IMR-90 (cell line): ENCODE measurements at regions not wholly inside any gene's neighbourhood (a gene's known extent, or its start where the extent isn't known, plus 50 kb on each side); places are given as distances from the start of the nearest gene placed in this dataset.

Experiments
- ATAC-seq: fragments of 200-7000 bp; cut with Tn5 transposase; 2 replicates; pipeline ENCODE4 v1.9.1; 2020; ENCODE audit warnings: low read depth, mild to moderate bottlenecking, moderate library complexity
- BruUV-seq: library from RNA; stranded (reverse); fragments of 400-500 nt; replicated peaks from 2 replicates; lab custom pipeline; 2021; lab: Mats Ljungman, UMichigan
- CTCF ChIA-PET: fragments of 300-600 bp; formaldehyde crosslinking; extraction: SDS; loops from one replicate; lab custom pipeline; 2021; ENCODE audit warnings: antibody characterized with exemption; lab: Yijun Ruan, JAX
- POLR2A ChIA-PET: fragments of 300-600 bp; sonication (Branson Sonifier 250); formaldehyde crosslinking; loops from one replicate; lab custom pipeline; 2022; ENCODE audit warnings: antibody characterized with exemption; ENCODE audit not compliant: unreplicated experiment; lab: Charles Lee
- DNase-seq: peaks from one replicate; pipeline ENCODE4 v3.0.0; 2013
- H2AFZ ChIP-seq: replicated peaks from 2 replicates; pipeline ENCODE3; 2013; ENCODE audit warnings: low read length, mild to moderate bottlenecking; ENCODE audit not compliant: poor library complexity
- H2AK5ac ChIP-seq: 2 replicates; pipeline ENCODE4 v1.6.1; 2013; ENCODE audit warnings: low read depth, low read length, inconsistent platforms
- H2AK9ac ChIP-seq: replicated peaks from 2 replicates; pipeline ENCODE3; 2013; ENCODE audit warnings: mild to moderate bottlenecking, low read depth, low read length, moderate library complexity; ENCODE audit not compliant: poor library complexity
- H2BK120ac ChIP-seq: 2 replicates; pipeline ENCODE4 v1.6.1; 2013; ENCODE audit warnings: low read depth, low read length, inconsistent platforms
- H2BK15ac ChIP-seq: 3 replicates; pipeline ENCODE4 v1.6.1; 2013; ENCODE audit warnings: low read depth, low read length, inconsistent platforms
- H2BK20ac ChIP-seq: 2 replicates; pipeline ENCODE4 v1.6.1; 2013; ENCODE audit warnings: low read depth, mild to moderate bottlenecking, inconsistent platforms, low read length, moderate library complexity
- H2BK5ac ChIP-seq: 2 replicates; pipeline ENCODE4 v1.6.1; 2013; ENCODE audit warnings: mild to moderate bottlenecking, low read depth, low read length, inconsistent platforms; ENCODE audit not compliant: poor library complexity, severe bottlenecking
- H3K14ac ChIP-seq: replicated peaks from 2 replicates; pipeline ENCODE4 v1.6.1; 2013; ENCODE audit warnings: low read depth, low read length, inconsistent platforms
- H3K18ac ChIP-seq: 2 replicates; pipeline ENCODE4 v1.6.1; 2013; ENCODE audit warnings: low read depth, low read length, control low read depth
- H3K23ac ChIP-seq: 2 replicates; pipeline ENCODE4 v1.6.1; 2013; ENCODE audit warnings: low read depth, low read length, inconsistent platforms
- H3K27ac ChIP-seq: 2 replicates; pipeline ENCODE4 v1.5.1; 2013; ENCODE audit warnings: mild to moderate bottlenecking, control low read depth, low read length; ENCODE audit not compliant: insufficient read depth
- H3K27me3 ChIP-seq: 2 replicates; pipeline ENCODE4 v1.6.1; 2013; ENCODE audit warnings: low read length; ENCODE audit not compliant: control insufficient read depth, insufficient read depth
- H3K36me3 ChIP-seq: 2 replicates; pipeline ENCODE4 v1.6.1; 2013; ENCODE audit warnings: low read length, mixed read lengths; ENCODE audit not compliant: control insufficient read depth, insufficient read depth
- H3K4ac ChIP-seq: 2 replicates; pipeline ENCODE4 v1.6.1; 2013; ENCODE audit warnings: low read depth, low read length, inconsistent platforms
- H3K4me1 ChIP-seq: 2 replicates; pipeline ENCODE4 v1.6.1; 2013; ENCODE audit warnings: low read length, mixed read lengths; ENCODE audit not compliant: control insufficient read depth, insufficient read depth
- H3K4me2 ChIP-seq: 2 replicates; pipeline ENCODE4 v1.6.1; 2013; ENCODE audit warnings: low read depth, mild to moderate bottlenecking, control low read depth, low read length, moderate library complexity
- H3K4me3 ChIP-seq: 2 replicates; pipeline ENCODE4 v1.5.1; 2013; ENCODE audit warnings: low read depth, mild to moderate bottlenecking, control low read depth, low read length, moderate library complexity; ENCODE audit not compliant: insufficient read depth
- H3K56ac ChIP-seq: 2 replicates; pipeline ENCODE4 v1.6.1; 2013; ENCODE audit warnings: low read length, inconsistent platforms; ENCODE audit not compliant: insufficient read depth; ENCODE audit errors: extremely low read depth
- H3K79me1 ChIP-seq, 2 experiments: 2 replicates each; pipeline ENCODE4 v1.6.1; 2013; ENCODE audit warnings: low read length in 2 of 2, inconsistent platforms in 1 of 2, low read depth in 1 of 2
- H3K9ac ChIP-seq: 2 replicates; pipeline ENCODE4 v1.6.1; 2013; ENCODE audit warnings: low read depth, low read length, control low read depth
- H3K9me1 ChIP-seq: 2 replicates; pipeline ENCODE4 v1.6.1; 2013; ENCODE audit warnings: low read length, inconsistent platforms; ENCODE audit not compliant: insufficient read depth
- H3K9me3 ChIP-seq: 2 replicates; pipeline ENCODE4 v1.6.1; 2013; ENCODE audit warnings: low read length; ENCODE audit not compliant: control insufficient read depth, insufficient read depth
- H4K20me1 ChIP-seq: 2 replicates; pipeline ENCODE4 v1.6.1; 2013; ENCODE audit warnings: low read length, inconsistent platforms; ENCODE audit not compliant: insufficient read depth
- H4K5ac ChIP-seq: 2 replicates; pipeline ENCODE4 v1.6.1; 2013; ENCODE audit warnings: mild to moderate bottlenecking, low read depth, low read length, control low read depth
- H4K8ac ChIP-seq, 2 experiments: 2 replicates each; pipeline ENCODE4 v1.6.1; 2013; ENCODE audit warnings: low read depth in 2 of 2, low read length in 2 of 2, control low read depth in 1 of 2, inconsistent platforms in 1 of 2
- H4K91ac ChIP-seq: 2 replicates; pipeline ENCODE4 v1.6.1; 2013; ENCODE audit warnings: low read depth, low read length, inconsistent platforms; ENCODE audit not compliant: insufficient read depth
- CEBPB ChIP-seq: IDR thresholded peaks from 2 replicates; pipeline ENCODE4 v1.6.1; 2012; ENCODE audit warnings: low read depth, low read length, improper control_type of control experiment
- CHD1 ChIP-seq: IDR thresholded peaks from 2 replicates; pipeline ENCODE4 v1.6.1; 2012; ENCODE audit warnings: low read depth, low read length, improper control_type of control experiment
- MAFK ChIP-seq: IDR thresholded peaks from 2 replicates; pipeline ENCODE4 v1.6.1; 2012; ENCODE audit warnings: low read depth, low read length, improper control_type of control experiment
- MAZ ChIP-seq: IDR thresholded peaks from 2 replicates; pipeline ENCODE4 v1.6.1; 2012; ENCODE audit warnings: low read depth, mild to moderate bottlenecking, low read length, improper control_type of control experiment, moderate library complexity, borderline replicate concordance
- MXI1 ChIP-seq: IDR thresholded peaks from 2 replicates; pipeline ENCODE4 v1.6.1; 2012; ENCODE audit warnings: low read depth, mild to moderate bottlenecking, low read length, moderate library complexity, borderline replicate concordance
- NFE2L2 ChIP-seq: fragments of 150-350 bp; IDR thresholded peaks from 2 replicates; pipeline ENCODE4 v1.6.1; 2016; ENCODE audit warnings: low read depth, mild to moderate bottlenecking, low read length
- POLR2A ChIP-seq: IDR thresholded peaks from 2 replicates; pipeline ENCODE4 v1.6.1; 2012; ENCODE audit warnings: mild to moderate bottlenecking, low read depth, low read length
- RAD21 ChIP-seq: IDR thresholded peaks from 2 replicates; pipeline ENCODE4 v1.6.1; 2012; ENCODE audit warnings: low read length, improper control_type of control experiment
- RCOR1 ChIP-seq: IDR thresholded peaks from 2 replicates; pipeline ENCODE4 v1.6.1; 2012; ENCODE audit warnings: mild to moderate bottlenecking, low read length, improper control_type of control experiment; ENCODE audit not compliant: insufficient replicate concordance
- RFX5 ChIP-seq: IDR thresholded peaks from 2 replicates; pipeline ENCODE4 v1.8.0; 2012; ENCODE audit warnings: low read depth, mild to moderate bottlenecking, low read length, moderate library complexity
- SMC3 ChIP-seq: fragments of 150-350 bp; IDR thresholded peaks from 2 replicates; pipeline ENCODE4 v1.6.1; 2016; ENCODE audit warnings: low read depth, mild to moderate bottlenecking, antibody characterized with exemption, low read length, moderate library complexity
- WGBS, 2 experiments: methylation state at CpG; one replicate each; pipeline versions ENCODE4 v1.1.5 to v1.1.7; 2013; ENCODE audit warnings: missing lambda C conversion rate in 2 of 2; ENCODE audit not compliant: insufficient read length in 1 of 2; ENCODE audit errors: extremely low coverage in 2 of 2; 5-methylcytosine and 5-hydroxymethylcytosine counted together
- dilution Hi-C: fragments of 300-500 bp; cut with HindIII; formaldehyde crosslinking; loops from one replicate; pipeline ENCODE4 v1.14.3; 2018; ENCODE audit warnings: low sequenced_read_pairs; ENCODE audit not compliant: unreplicated experiment
- in situ Hi-C: fragments of 300-500 bp; cut with MboI; formaldehyde crosslinking; loops from 3 replicates; pipeline ENCODE4 v1.14.3; 2019; ENCODE audit warnings: low sequenced_read_pairs, inconsistent platforms, mixed read lengths
- intact Hi-C: fragments of 100-400 bp; cut with micrococcal nuclease; formaldehyde crosslinking; loops from 2 replicates; pipeline ENCODE4 v1.10.0; 2022
- TF ChIP-seq, protein P1 (sequence below): fragments of 150-350 bp; IDR thresholded peaks from 2 replicates; pipeline ENCODE4 v1.6.1; 2016; ENCODE audit warnings: low read depth, mild to moderate bottlenecking, low read length, moderate library complexity, borderline replicate concordance
- TF ChIP-seq, protein P2 (sequence below): conservative IDR thresholded peaks from 2 replicates; pipeline ENCODE4 v1.5.1; 2012; ENCODE audit warnings: mild to moderate bottlenecking, low read depth, low read length, improper control_type of control experiment
- TF ChIP-seq, protein P3 (sequence below): fragments of 150-350 bp; IDR thresholded peaks from 2 replicates; pipeline ENCODE4 v1.6.1; 2017; ENCODE audit warnings: mild to moderate bottlenecking, antibody characterized with exemption, low read length, low read depth

DNA sequence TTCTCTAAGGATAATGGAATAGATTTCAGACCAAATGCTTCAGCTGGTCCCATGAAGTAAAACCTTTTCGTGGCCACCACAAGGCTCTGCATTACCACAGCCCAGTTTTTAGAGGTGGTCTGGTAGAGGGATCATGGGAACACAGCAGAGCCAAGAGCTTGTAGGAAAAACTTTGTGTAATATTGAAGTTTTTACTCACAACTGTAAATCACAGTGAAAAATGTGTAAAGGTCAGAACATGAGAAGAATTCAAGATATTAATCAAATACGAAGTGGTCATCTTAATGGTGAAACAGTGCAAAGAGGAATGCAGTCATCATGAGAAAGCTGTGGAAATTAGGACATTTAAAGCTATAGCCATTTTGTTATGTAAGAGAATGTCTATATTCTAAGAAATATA is 197.5 kb downstream of the NPR3 start:
- Histone ChIP-seq H3K4ac (no peak overlapping the region), H2AK9ac (no peak overlapping the region), H3K9me3 (no peaks in the 10 kb centered on the region), H3K9me1 (no peaks in the 10 kb centered on the region), H3K27ac (no peak overlapping the region), H3K56ac (no peak overlapping the region), H3K4me2 (no peak overlapping the region), H3K23ac (no peak overlapping the region), H2BK120ac (no peak overlapping the region), H3K36me3 (no peaks in the 10 kb centered on the region), H2BK15ac (no peak overlapping the region), H4K91ac (no peak overlapping the region), H4K20me1 (no peaks in the 10 kb centered on the region), H3K79me1 (no peaks in the 10 kb centered on the region), H3K18ac (peak overlapping the region; percentile 77; the same call in 1 of the 2 replicates), H2BK20ac (no peak overlapping the region), H2BK5ac (no peak overlapping the region), H3K4me1 (peaks cover 7% of the 10 kb centered on the region), H3K4me3 (no peak overlapping the region), H4K5ac (peak overlapping the region; percentile 69; the same call in 1 of the 2 replicates), H2AK5ac (no peak overlapping the region), H3K9ac (no peak overlapping the region), H3K14ac (no peak overlapping the region), H4K8ac (no peak overlapping the region), H2AFZ (no peak overlapping the region), H3K27me3 (no peaks in the 10 kb centered on the region)
- ATAC-seq (no peak), DNase-seq (no peak)
- POLR2A ChIA-PET, result no interaction called here
- no CpG with 5 or more reads among the region's 2 CpGs for WGBS, 2 experiments
- BruUV-seq, result no TSS peak
- in situ Hi-C loops, result no loop called here
- no peak for TF ChIP-seq SMC3
- TF ChIP-seq RAD21, result no peak
- TF ChIP-seq CEBPB, result no peak
- TF ChIP-seq POLR2A, result no peak
- TF ChIP-seq, protein P1, sequence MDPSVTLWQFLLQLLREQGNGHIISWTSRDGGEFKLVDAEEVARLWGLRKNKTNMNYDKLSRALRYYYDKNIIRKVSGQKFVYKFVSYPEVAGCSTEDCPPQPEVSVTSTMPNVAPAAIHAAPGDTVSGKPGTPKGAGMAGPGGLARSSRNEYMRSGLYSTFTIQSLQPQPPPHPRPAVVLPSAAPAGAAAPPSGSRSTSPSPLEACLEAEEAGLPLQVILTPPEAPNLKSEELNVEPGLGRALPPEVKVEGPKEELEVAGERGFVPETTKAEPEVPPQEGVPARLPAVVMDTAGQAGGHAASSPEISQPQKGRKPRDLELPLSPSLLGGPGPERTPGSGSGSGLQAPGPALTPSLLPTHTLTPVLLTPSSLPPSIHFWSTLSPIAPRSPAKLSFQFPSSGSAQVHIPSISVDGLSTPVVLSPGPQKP, result no peak
- TF ChIP-seq, protein P2, sequence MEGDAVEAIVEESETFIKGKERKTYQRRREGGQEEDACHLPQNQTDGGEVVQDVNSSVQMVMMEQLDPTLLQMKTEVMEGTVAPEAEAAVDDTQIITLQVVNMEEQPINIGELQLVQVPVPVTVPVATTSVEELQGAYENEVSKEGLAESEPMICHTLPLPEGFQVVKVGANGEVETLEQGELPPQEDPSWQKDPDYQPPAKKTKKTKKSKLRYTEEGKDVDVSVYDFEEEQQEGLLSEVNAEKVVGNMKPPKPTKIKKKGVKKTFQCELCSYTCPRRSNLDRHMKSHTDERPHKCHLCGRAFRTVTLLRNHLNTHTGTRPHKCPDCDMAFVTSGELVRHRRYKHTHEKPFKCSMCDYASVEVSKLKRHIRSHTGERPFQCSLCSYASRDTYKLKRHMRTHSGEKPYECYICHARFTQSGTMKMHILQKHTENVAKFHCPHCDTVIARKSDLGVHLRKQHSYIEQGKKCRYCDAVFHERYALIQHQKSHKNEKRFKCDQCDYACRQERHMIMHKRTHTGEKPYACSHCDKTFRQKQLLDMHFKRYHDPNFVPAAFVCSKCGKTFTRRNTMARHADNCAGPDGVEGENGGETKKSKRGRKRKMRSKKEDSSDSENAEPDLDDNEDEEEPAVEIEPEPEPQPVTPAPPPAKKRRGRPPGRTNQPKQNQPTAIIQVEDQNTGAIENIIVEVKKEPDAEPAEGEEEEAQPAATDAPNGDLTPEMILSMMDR, result no peak
- no peak for TF ChIP-seq RFX5
- TF ChIP-seq, protein P3, sequence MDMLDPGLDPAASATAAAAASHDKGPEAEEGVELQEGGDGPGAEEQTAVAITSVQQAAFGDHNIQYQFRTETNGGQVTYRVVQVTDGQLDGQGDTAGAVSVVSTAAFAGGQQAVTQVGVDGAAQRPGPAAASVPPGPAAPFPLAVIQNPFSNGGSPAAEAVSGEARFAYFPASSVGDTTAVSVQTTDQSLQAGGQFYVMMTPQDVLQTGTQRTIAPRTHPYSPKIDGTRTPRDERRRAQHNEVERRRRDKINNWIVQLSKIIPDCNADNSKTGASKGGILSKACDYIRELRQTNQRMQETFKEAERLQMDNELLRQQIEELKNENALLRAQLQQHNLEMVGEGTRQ, result no peak
- no peak for TF ChIP-seq MAZ
- no peak for TF ChIP-seq MAFK
- TF ChIP-seq RCOR1, result no peak
- TF ChIP-seq NFE2L2, result no peak
- no peak for TF ChIP-seq CHD1
- TF ChIP-seq MXI1, result no peak
- dilution Hi-C loops, result no loop called here
- intact Hi-C loops, result no loop called here
- CTCF ChIA-PET, result interaction anchor here (0.6 to 1.7 kb wide), 2 partner anchors 102 to 199 kb away, joined by 3 to 6 read pairs; no protein-coding TSS in a partner anchor
